Gastroesophageal sphincter (tissue), 4 donors: ENCODE measurements at regions not wholly inside any gene's neighbourhood (a gene's known extent, or its start where the extent isn't known, plus 50 kb on each side); places are given as distances from the start of the nearest gene placed in this dataset.

ENCODE experiments used
- ATAC-seq: fragments of 150-250 bp; one replicate; pipeline ENCODE4 v1.9.1; 2016; ENCODE audit warnings: mild to moderate bottlenecking, moderate library complexity
- H3K27ac ChIP-seq, 4 donors: fragments of 200-600 bp; sonication (generic) in 3 of 4; 1 replicate in 3 of 4; 2 replicates in 1 of 4; pipeline ENCODE4 v1.5.1; 2016 to 2019
- H3K27me3 ChIP-seq: fragments of 200-600 bp; sonication (generic); one replicate; pipeline ENCODE4 v1.5.1; 2019
- H3K36me3 ChIP-seq, 2 donors: fragments of 200-600 bp; sonication (generic); one replicate each; pipeline ENCODE4 v1.5.1; 2019; ENCODE audit warnings: control low read depth in 1 of 2
- H3K4me1 ChIP-seq, 3 donors: fragments of 200-600 bp; sonication (generic); 1 replicate in 2 of 3; 2 replicates in 1 of 3; pipeline ENCODE4 v1.5.1; 2016 to 2019; ENCODE audit warnings: control low read depth in 2 of 3
- H3K4me3 ChIP-seq, 2 donors: fragments of 200-600 bp; sonication (generic); one replicate each; pipeline ENCODE4 v1.5.1; 2019; ENCODE audit warnings: mild to moderate bottlenecking in 1 of 2, moderate library complexity in 1 of 2
- H3K9me3 ChIP-seq, 3 donors: fragments of 200-600 bp; sonication (generic); one replicate each; pipeline ENCODE4 v1.5.1; 2017 to 2019; ENCODE audit warnings: control low read depth in 2 of 3
- CTCF ChIP-seq, 4 experiments: fragments of 200-600 bp in 2 of 4; fragments of 450-650 bp in 2 of 4; sonication (generic) in 1 of 4; IDR thresholded peaks; one replicate each; pipeline ENCODE4 v1.5.1; 2017 to 2019; ENCODE audit warnings: antibody characterized with exemption in 4 of 4, mild to moderate bottlenecking in 2 of 4, moderate library complexity in 2 of 4
- EP300 ChIP-seq: sonication (generic); formaldehyde crosslinking; IDR thresholded peaks from one replicate; pipeline ENCODE4 v1.6.1; 2017; ENCODE audit warnings: antibody characterized with exemption, mild to moderate bottlenecking
- POLR2A ChIP-seq, 2 donors: fragments of 450-650 bp; IDR thresholded peaks; one replicate each; pipeline ENCODE4 v1.6.1; 2017; ENCODE audit warnings: antibody characterized with exemption in 2 of 2, mild to moderate bottlenecking in 2 of 2, moderate library complexity in 1 of 2
- POLR2AphosphoS5 ChIP-seq: sonication (generic); formaldehyde crosslinking; IDR thresholded peaks from one replicate; pipeline ENCODE4 v1.6.1; 2017; ENCODE audit warnings: antibody characterized with exemption
- WGBS, 2 donors: methylation state at CpG; one replicate each; pipeline ENCODE4 v1.1.5; 2018; ENCODE audit warnings: low coverage in 1 of 2; 5-methylcytosine and 5-hydroxymethylcytosine counted together

GRCh38 chr12:118880720-118881493, 100.4 kb upstream of the SRRM4 start:
- H3K27ac ChIP-seq = no peak overlapping the region
- no peak for TF ChIP-seq CTCF (IDR thresholded peaks at IDR 0.05)
- TF ChIP-seq POLR2AphosphoS5 = no peak
- no peak for TF ChIP-seq EP300
- no peak for TF ChIP-seq POLR2A (IDR thresholded peaks at IDR 0.05)
- ATAC-seq = no peak
- no peaks in the 10 kb centered on the region for H3K36me3 ChIP-seq
- peaks cover 7% of the 10 kb centered on the region for H3K27me3 ChIP-seq
- no peaks in the 10 kb centered on the region for H3K4me1 ChIP-seq
- H3K4me3 ChIP-seq = no peak overlapping the region
- 51 to 77% methylated on average over 4 to 5 of the region's 5 CpGs for WGBS, 2 donors
- H3K9me3 ChIP-seq = no peaks in the 10 kb centered on the region

DNA sequence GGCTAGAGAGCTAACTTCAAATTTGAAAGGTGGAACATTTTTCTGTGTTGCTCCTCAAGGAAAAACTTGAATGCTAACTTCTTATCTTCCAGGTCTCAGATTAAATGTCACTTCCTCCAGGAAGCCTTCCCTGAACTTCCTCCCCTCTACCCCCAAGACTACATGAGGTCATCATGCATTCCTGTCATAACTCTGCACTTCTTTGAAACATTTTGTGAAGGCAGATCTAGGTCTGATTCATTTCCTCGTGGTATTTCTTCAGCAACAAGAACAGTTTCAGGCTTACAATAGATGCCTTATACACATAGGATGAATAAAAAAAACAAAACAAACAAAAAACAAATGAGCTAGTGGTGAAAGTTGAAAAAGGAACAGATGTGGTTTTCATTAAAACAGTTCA, 97.1 kb upstream of the SRRM4 start:
- no peak overlapping the region for H3K27ac ChIP-seq
- TF ChIP-seq POLR2AphosphoS5 = no peak
- TF ChIP-seq CTCF (IDR thresholded peaks at IDR 0.05) = no peak
- no peak for TF ChIP-seq EP300
- no peak for TF ChIP-seq POLR2A (IDR thresholded peaks at IDR 0.05)
- H3K36me3 ChIP-seq = no peaks in the 10 kb centered on the region
- H3K27me3 ChIP-seq = no peaks in the 10 kb centered on the region
- H3K9me3 ChIP-seq = no peaks in the 10 kb centered on the region
- 29 to 50% methylated on average over 1 of the region's 1 CpG for WGBS, 2 donors
- no peaks in the 10 kb centered on the region for H3K4me1 ChIP-seq
- no peak for ATAC-seq
- H3K4me3 ChIP-seq = no peak overlapping the region

GRCh38 chr12:118900993-118901392, 80.3 kb upstream of the SRRM4 start:
- 0 to 13% methylated on average over 1 of the region's 1 CpG for WGBS, 2 donors
- TF ChIP-seq EP300 = no peak
- TF ChIP-seq POLR2AphosphoS5 = no peak
- no peak for TF ChIP-seq POLR2A (IDR thresholded peaks at IDR 0.05)
- TF ChIP-seq CTCF (IDR thresholded peaks at IDR 0.05) = no peak
- Histone ChIP-seq H3K4me3 (no peak overlapping the region), H3K36me3 (no peaks in the 10 kb centered on the region), H3K27ac (no peak overlapping the region), H3K9me3 (peaks cover 0 to 14% (median 0%) of the 10 kb centered on the region in 3 donors), H3K4me1 (no peaks in the 10 kb centered on the region), H3K27me3 (no peaks in the 10 kb centered on the region)
- ATAC-seq = no peak

DNA sequence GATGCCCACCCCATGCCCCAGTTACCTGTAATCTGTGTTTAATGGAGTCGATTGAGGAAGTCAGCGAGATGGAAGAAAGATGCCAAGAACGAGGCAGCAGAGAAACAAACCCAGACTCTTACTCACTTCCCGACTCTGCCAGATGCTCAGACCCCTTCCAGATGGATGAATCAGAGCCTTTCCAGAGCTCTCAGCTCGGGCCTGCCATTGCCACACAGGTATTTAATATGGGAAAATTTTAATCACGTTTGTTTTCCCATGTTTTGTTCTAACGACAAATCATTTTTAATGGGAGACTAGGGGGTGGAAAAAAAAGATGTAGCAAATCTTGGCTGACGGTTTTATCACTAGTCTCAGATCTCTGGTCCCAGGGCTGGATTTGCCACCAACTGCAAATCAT, 72.5 kb upstream of the SRRM4 start:
- TF ChIP-seq EP300 (no peak), CTCF (IDR thresholded peaks at IDR 0.05) (no peak), POLR2A (IDR thresholded peaks at IDR 0.05) (no peak), POLR2AphosphoS5 (no peak)
- H3K4me3 ChIP-seq = no peak overlapping the region
- H3K27ac ChIP-seq = no peak overlapping the region
- peaks cover 26% of the 10 kb centered on the region for H3K27me3 ChIP-seq
- H3K36me3 ChIP-seq = no peaks in the 10 kb centered on the region
- no peaks in the 10 kb centered on the region for H3K4me1 ChIP-seq
- ATAC-seq = no peak
- 66% methylated on average over 5 to 8 of the region's 8 CpGs for WGBS, 2 donors
- H3K9me3 ChIP-seq = peaks cover 0 to 6% (median 0%) of the 10 kb centered on the region in 3 donors

GRCh38 chr12:118912697-118913270, 68.6 kb upstream of the SRRM4 start:
- ATAC-seq = no peak
- Histone ChIP-seq H3K4me3 (no peak overlapping the region), H3K9me3 (no peaks in the 10 kb centered on the region), H3K36me3 (no peaks in the 10 kb centered on the region), H3K4me1 (no peaks in the 10 kb centered on the region), H3K27me3 (peaks cover 19% of the 10 kb centered on the region), H3K27ac (no peak overlapping the region)
- WGBS, 2 donors = 62 to 73% methylated on average over 7 to 8 of the region's 9 CpGs
- TF ChIP-seq CTCF (IDR thresholded peaks at IDR 0.05) (no peak), POLR2A (IDR thresholded peaks at IDR 0.05) (no peak)
